Activated CD8-positive, alpha-beta T cell treated with anti-CD3 and anti-CD28 coated beads for 36 hours (primary cell): ENCODE measurements at regions not wholly inside any gene's neighbourhood (a gene's known extent, or its start where the extent isn't known, plus 50 kb on each side); places are given as distances from the start of the nearest gene placed in this dataset.
A peak's percentile ranks its signal among the peaks of the same experiment; 100 is the strongest.
"Not testable (repeated sequence)": the region's sequence is repeated elsewhere in the genome, so short reads cannot be mapped to it uniquely, and the experiment has no call there.

ENCODE experiments used
- ATAC-seq: fragments of 200-7000 bp; cut with Tn5 transposase; one replicate; pipeline ENCODE4 v1.10.0; 2021; ENCODE audit warnings: mild to moderate bottlenecking, moderate library complexity
- CTCF ChIA-PET: fragments of 350-600 bp; sonication (Branson Sonifier 250); formaldehyde crosslinking; loops from one replicate; lab custom pipeline; 2021; ENCODE audit warnings: antibody characterized with exemption; lab: Charles Lee
- POLR2A ChIA-PET: fragments of 350-600 bp; sonication (Branson Sonifier 250); formaldehyde crosslinking; loops from one replicate; lab custom pipeline; 2021; ENCODE audit warnings: antibody characterized with exemption; lab: Charles Lee
- DNase-seq: peaks from one replicate; pipeline ENCODE4 v3.0.0-alpha.2; 2020
- H3K27ac Mint-ChIP-seq: one replicate; pipeline ENCODE4 v1.8.0; 2021; ENCODE audit warnings: mild to moderate bottlenecking, mixed read lengths
- H3K27me3 Mint-ChIP-seq: one replicate; pipeline ENCODE4 v1.8.0; 2021; ENCODE audit warnings: mixed read lengths
- H3K36me3 Mint-ChIP-seq: one replicate; pipeline ENCODE4 v1.8.0; 2021; ENCODE audit warnings: low read depth, mixed read lengths
- H3K4me1 Mint-ChIP-seq: one replicate; pipeline ENCODE4 v1.8.0; 2021; ENCODE audit warnings: low read depth, mixed read lengths
- H3K4me3 Mint-ChIP-seq: one replicate; pipeline ENCODE4 v1.8.0; 2021; ENCODE audit warnings: mild to moderate bottlenecking, moderate library complexity, mixed read lengths
- H3K9me3 Mint-ChIP-seq: one replicate; pipeline ENCODE4 v1.8.0; 2021; ENCODE audit warnings: mixed read lengths
- intact Hi-C: fragments of 100-400 bp; cut with micrococcal nuclease; formaldehyde crosslinking; loops from one replicate; pipeline ENCODE4 v1.10.0; 2022

GRCh38 chr21:8549598-8549997 lies 1971.8 kb upstream of the TPTE start:
- CTCF ChIA-PET, POLR2A ChIA-PET, H3K9me3 Mint-ChIP-seq, H3K36me3 Mint-ChIP-seq, intact Hi-C loops, ATAC-seq, H3K4me1 Mint-ChIP-seq, H3K27ac Mint-ChIP-seq, H3K27me3 Mint-ChIP-seq, DNase-seq, H3K4me3 Mint-ChIP-seq: not testable (repeated sequence)

GRCh38 chr21:8554368-8554767 lies 1967.0 kb upstream of the TPTE start:
- DNase-seq, intact Hi-C loops, H3K36me3 Mint-ChIP-seq, POLR2A ChIA-PET, H3K9me3 Mint-ChIP-seq, CTCF ChIA-PET, H3K27me3 Mint-ChIP-seq, H3K4me3 Mint-ChIP-seq, H3K4me1 Mint-ChIP-seq, ATAC-seq: not testable (repeated sequence)
- H3K27ac Mint-ChIP-seq, result peak overlapping the region; percentile 5

- intact Hi-C loops, H3K4me1 Mint-ChIP-seq, H3K4me3 Mint-ChIP-seq, POLR2A ChIA-PET, H3K27me3 Mint-ChIP-seq, CTCF ChIA-PET, H3K9me3 Mint-ChIP-seq, ATAC-seq, H3K27ac Mint-ChIP-seq, H3K36me3 Mint-ChIP-seq, DNase-seq: not testable (repeated sequence)
These were observed 1926.4 kb upstream of the TPTE start for GRCh38 chr21:8594937-8595336.

- H3K27ac Mint-ChIP-seq, H3K27me3 Mint-ChIP-seq, H3K9me3 Mint-ChIP-seq, H3K4me1 Mint-ChIP-seq, intact Hi-C loops, POLR2A ChIA-PET, DNase-seq, CTCF ChIA-PET, ATAC-seq, H3K4me3 Mint-ChIP-seq, H3K36me3 Mint-ChIP-seq: not testable (repeated sequence)
These were observed 1897.3 kb upstream of the TPTE start for GRCh38 chr21:8624085-8624484.
